ENCODE measurements at regions not wholly inside any gene's neighbourhood (a gene's known extent, or its start where the extent isn't known, plus 50 kb on each side); places are given as distances from the start of the nearest gene placed in this dataset.

- FAIRE-seq (no peak), DNase-seq (ENCODE audit: insufficient read length, low spot score) (no peak)
- TF ChIP-seq TAF1 (IDR thresholded peaks at IDR 0.05; ENCODE audit: low read depth, low read length), result no peak
- no peak for TF ChIP-seq PAX5 (IDR thresholded peaks at IDR 0.05; ENCODE audit: insufficient read depth, low read length, severe bottlenecking)
- TF ChIP-seq POLR2A (IDR thresholded peaks at IDR 0.05; ENCODE audit: low read depth, low read length), result no peak
- no peak for TF ChIP-seq POU2F2 (IDR thresholded peaks at IDR 0.05; ENCODE audit: low read depth, low read length)
- no peak for TF ChIP-seq POLR2AphosphoS5 (IDR thresholded peaks at IDR 0.05; ENCODE audit: low read depth, low read length)
- no peak for TF ChIP-seq SPI1 (IDR thresholded peaks at IDR 0.05; ENCODE audit: low read depth, low read length)
These were observed 63.8 kb downstream of the SLITRK2 start for GRCh38 chrX:145881175-145881995.

GRCh38 chrX:145886469-145886868, 68.8 kb downstream of the SLITRK2 start:
- no peak for DNase-seq (ENCODE audit: insufficient read length, low spot score)
- no peak for FAIRE-seq
- TF ChIP-seq POLR2AphosphoS5 (IDR thresholded peaks at IDR 0.05; ENCODE audit: low read depth, low read length), result no peak
- no peak for TF ChIP-seq PAX5 (IDR thresholded peaks at IDR 0.05; ENCODE audit: insufficient read depth, low read length, severe bottlenecking)
- no peak for TF ChIP-seq TAF1 (IDR thresholded peaks at IDR 0.05; ENCODE audit: low read depth, low read length)
- no peak for TF ChIP-seq POU2F2 (IDR thresholded peaks at IDR 0.05; ENCODE audit: low read depth, low read length)
- TF ChIP-seq POLR2A (IDR thresholded peaks at IDR 0.05; ENCODE audit: low read depth, low read length), result no peak
- TF ChIP-seq SPI1 (IDR thresholded peaks at IDR 0.05; ENCODE audit: low read depth, low read length), result no peak

DNA sequence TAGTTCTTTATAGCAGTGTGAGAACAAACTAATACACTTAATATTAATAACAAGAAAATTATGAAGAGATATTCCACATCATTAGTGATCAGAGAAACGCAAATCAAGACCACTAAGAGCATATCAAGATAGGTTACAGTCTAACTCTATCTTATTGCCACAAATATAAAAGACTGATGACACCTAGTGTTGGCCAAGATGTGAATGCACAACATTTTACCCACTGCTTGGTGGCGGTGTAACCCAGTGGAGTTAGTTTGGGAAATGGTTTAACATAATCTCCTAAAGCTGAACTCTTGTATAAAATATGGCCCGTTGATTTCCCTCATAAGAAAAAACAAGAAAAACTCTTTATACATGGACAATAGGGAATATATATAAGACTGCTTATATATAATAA, 92.4 kb downstream of the SLITRK2 start:
- FAIRE-seq (no peak), DNase-seq (ENCODE audit: insufficient read length, low spot score) (no peak)
- TF ChIP-seq POLR2AphosphoS5 (IDR thresholded peaks at IDR 0.05; ENCODE audit: low read depth, low read length) (no peak), POU2F2 (IDR thresholded peaks at IDR 0.05; ENCODE audit: low read depth, low read length) (no peak), TAF1 (IDR thresholded peaks at IDR 0.05; ENCODE audit: low read depth, low read length) (no peak), SPI1 (IDR thresholded peaks at IDR 0.05; ENCODE audit: low read depth, low read length) (no peak), POLR2A (IDR thresholded peaks at IDR 0.05; ENCODE audit: low read depth, low read length) (no peak), PAX5 (IDR thresholded peaks at IDR 0.05; ENCODE audit: insufficient read depth, low read length, severe bottlenecking) (no peak)

- FAIRE-seq (no peak), DNase-seq (ENCODE audit: insufficient read length, low spot score) (no peak)
- TF ChIP-seq POLR2AphosphoS5 (IDR thresholded peaks at IDR 0.05; ENCODE audit: low read depth, low read length), result no peak
- TF ChIP-seq POLR2A (IDR thresholded peaks at IDR 0.05; ENCODE audit: low read depth, low read length), result no peak
- TF ChIP-seq PAX5 (IDR thresholded peaks at IDR 0.05; ENCODE audit: insufficient read depth, low read length, severe bottlenecking), result no peak
- TF ChIP-seq POU2F2 (IDR thresholded peaks at IDR 0.05; ENCODE audit: low read depth, low read length), result no peak
- no peak for TF ChIP-seq SPI1 (IDR thresholded peaks at IDR 0.05; ENCODE audit: low read depth, low read length)
- no peak for TF ChIP-seq TAF1 (IDR thresholded peaks at IDR 0.05; ENCODE audit: low read depth, low read length)
These were observed 101.8 kb downstream of the SLITRK2 start for GRCh38 chrX:145919400-145919799.

DNA sequence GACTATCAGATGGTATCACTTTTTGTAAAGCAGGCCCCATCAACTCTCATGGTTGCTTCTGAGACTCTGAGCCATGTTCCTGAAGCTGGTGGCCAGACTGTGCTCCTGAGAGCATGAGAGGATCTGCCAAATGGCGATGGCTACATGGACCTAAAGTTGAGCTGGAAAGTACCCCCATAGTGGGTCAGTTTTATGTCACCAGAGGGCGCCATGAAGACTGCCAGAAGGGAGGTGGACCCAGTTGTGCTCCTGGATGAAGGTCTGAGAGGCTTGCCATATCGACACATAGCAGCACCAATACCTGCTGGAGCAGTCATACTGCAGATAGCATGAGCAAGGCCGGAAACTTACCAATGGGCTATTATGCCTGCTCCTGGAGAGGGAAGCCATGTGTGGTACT, 105.7 kb downstream of the SLITRK2 start:
- no peak for DNase-seq (ENCODE audit: insufficient read length, low spot score)
- FAIRE-seq, result no peak
- TF ChIP-seq POLR2A (IDR thresholded peaks at IDR 0.05; ENCODE audit: low read depth, low read length) (no peak), TAF1 (IDR thresholded peaks at IDR 0.05; ENCODE audit: low read depth, low read length) (no peak), POU2F2 (IDR thresholded peaks at IDR 0.05; ENCODE audit: low read depth, low read length) (no peak), PAX5 (IDR thresholded peaks at IDR 0.05; ENCODE audit: insufficient read depth, low read length, severe bottlenecking) (no peak), SPI1 (IDR thresholded peaks at IDR 0.05; ENCODE audit: low read depth, low read length) (no peak), POLR2AphosphoS5 (IDR thresholded peaks at IDR 0.05; ENCODE audit: low read depth, low read length) (no peak)

DNA sequence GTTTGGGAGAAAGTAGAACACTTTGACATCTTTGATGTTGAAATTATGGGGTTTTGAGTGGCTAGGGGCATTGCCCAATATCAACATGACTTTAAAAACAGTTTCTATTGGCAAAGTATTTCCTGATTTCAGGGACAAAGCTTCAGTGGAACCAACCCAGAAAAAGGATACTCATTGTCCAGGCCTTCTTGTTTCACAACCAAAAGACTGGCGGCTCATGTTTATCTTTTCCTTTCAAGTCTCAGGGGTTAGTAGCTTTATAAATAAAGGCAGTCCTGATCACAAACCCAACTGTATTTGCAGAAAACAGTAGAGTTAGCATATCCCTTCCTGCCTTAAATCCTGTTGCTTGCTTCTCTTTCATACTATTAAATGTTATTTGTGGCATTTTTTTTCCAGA, 119.1 kb downstream of the SLITRK2 start:
- DNase-seq (ENCODE audit: insufficient read length, low spot score) (no peak), FAIRE-seq (no peak)
- no peak for TF ChIP-seq PAX5 (IDR thresholded peaks at IDR 0.05; ENCODE audit: insufficient read depth, low read length, severe bottlenecking)
- TF ChIP-seq POLR2AphosphoS5 (IDR thresholded peaks at IDR 0.05; ENCODE audit: low read depth, low read length), result no peak
- TF ChIP-seq SPI1 (IDR thresholded peaks at IDR 0.05; ENCODE audit: low read depth, low read length), result no peak
- TF ChIP-seq TAF1 (IDR thresholded peaks at IDR 0.05; ENCODE audit: low read depth, low read length), result no peak
- no peak for TF ChIP-seq POLR2A (IDR thresholded peaks at IDR 0.05; ENCODE audit: low read depth, low read length)
- TF ChIP-seq POU2F2 (IDR thresholded peaks at IDR 0.05; ENCODE audit: low read depth, low read length), result no peak

- no peak for DNase-seq (ENCODE audit: insufficient read length, low spot score)
- no peak for FAIRE-seq
- TF ChIP-seq POLR2A (IDR thresholded peaks at IDR 0.05; ENCODE audit: low read depth, low read length) (no peak), TAF1 (IDR thresholded peaks at IDR 0.05; ENCODE audit: low read depth, low read length) (no peak), POU2F2 (IDR thresholded peaks at IDR 0.05; ENCODE audit: low read depth, low read length) (no peak), POLR2AphosphoS5 (IDR thresholded peaks at IDR 0.05; ENCODE audit: low read depth, low read length) (no peak), SPI1 (IDR thresholded peaks at IDR 0.05; ENCODE audit: low read depth, low read length) (no peak), PAX5 (IDR thresholded peaks at IDR 0.05; ENCODE audit: insufficient read depth, low read length, severe bottlenecking) (no peak)
These were observed 131.4 kb downstream of the SLITRK2 start for GRCh38 chrX:145949056-145949455.

GRCh38 chrX:145953628-145954027, 136.0 kb downstream of the SLITRK2 start:
- DNase-seq (ENCODE audit: insufficient read length, low spot score), result no peak
- FAIRE-seq, result no peak
- TF ChIP-seq POU2F2 (IDR thresholded peaks at IDR 0.05; ENCODE audit: low read depth, low read length) (no peak), POLR2AphosphoS5 (IDR thresholded peaks at IDR 0.05; ENCODE audit: low read depth, low read length) (no peak), SPI1 (IDR thresholded peaks at IDR 0.05; ENCODE audit: low read depth, low read length) (no peak), POLR2A (IDR thresholded peaks at IDR 0.05; ENCODE audit: low read depth, low read length) (no peak)

DNA sequence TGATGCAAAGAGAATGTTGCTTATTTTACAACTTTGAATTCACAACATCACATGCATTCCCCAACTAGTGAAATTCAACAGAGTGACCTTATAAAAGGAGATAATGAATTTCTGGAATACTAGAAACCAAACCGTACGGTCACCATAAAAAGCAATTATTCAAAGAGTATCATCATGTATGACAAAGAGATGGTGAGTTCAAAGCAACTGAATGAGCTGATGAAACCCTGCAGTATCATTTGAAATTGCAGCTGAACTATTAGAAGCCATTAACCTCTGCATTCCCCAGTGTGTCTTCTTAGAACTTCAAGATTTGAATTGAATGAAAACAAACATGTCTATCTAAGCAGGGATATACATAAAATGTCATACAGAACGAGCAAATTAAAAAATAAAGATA, 172.4 kb downstream of the SLITRK2 start:
- FAIRE-seq, result no peak
- no peak for DNase-seq (ENCODE audit: insufficient read length, low spot score)
- TF ChIP-seq TAF1 (IDR thresholded peaks at IDR 0.05; ENCODE audit: low read depth, low read length), result no peak
- no peak for TF ChIP-seq POU2F2 (IDR thresholded peaks at IDR 0.05; ENCODE audit: low read depth, low read length)
- TF ChIP-seq POLR2A (IDR thresholded peaks at IDR 0.05; ENCODE audit: low read depth, low read length), result no peak
- no peak for TF ChIP-seq SPI1 (IDR thresholded peaks at IDR 0.05; ENCODE audit: low read depth, low read length)
- TF ChIP-seq POLR2AphosphoS5 (IDR thresholded peaks at IDR 0.05; ENCODE audit: low read depth, low read length), result no peak
- no peak for TF ChIP-seq PAX5 (IDR thresholded peaks at IDR 0.05; ENCODE audit: insufficient read depth, low read length, severe bottlenecking)
